Tibial nerve (tissue), 4 donors: ENCODE measurements at regions not wholly inside any gene's neighbourhood (a gene's known extent, or its start where the extent isn't known, plus 50 kb on each side); places are given as distances from the start of the nearest gene placed in this dataset.

Experiments used
- DNase-seq, 2 donors: peaks; one replicate each; pipeline ENCODE4 v3.0.0-alpha.2; 2019; ENCODE audit warnings: low spot score in 2 of 2
- H3K27ac ChIP-seq, 4 donors: fragments of 200-600 bp; sonication (generic) in 3 of 4; one replicate each; pipeline ENCODE4 v1.5.1; 2017 to 2019; ENCODE audit warnings: mild to moderate bottlenecking in 1 of 4
- H3K27me3 ChIP-seq, 2 donors: fragments of 200-600 bp; sonication (generic) in 1 of 2; one replicate each; pipeline versions ENCODE4 v1.5.1 to v1.6.0; 2017 to 2019
- H3K36me3 ChIP-seq, 3 donors: fragments of 200-600 bp; sonication (generic); one replicate each; pipeline ENCODE4 v1.5.1; 2018 to 2019
- H3K4me1 ChIP-seq, 4 donors: fragments of 200-600 bp; sonication (generic) in 3 of 4; one replicate each; pipeline ENCODE4 v1.5.1; 2017 to 2019
- H3K4me3 ChIP-seq, 4 donors: fragments of 200-600 bp; sonication (generic) in 3 of 4; one replicate each; pipeline ENCODE4 v1.5.1; 2017 to 2019; ENCODE audit warnings: mild to moderate bottlenecking in 1 of 4, moderate library complexity in 1 of 4
- H3K9me3 ChIP-seq, 4 donors: fragments of 200-600 bp; sonication (generic) in 3 of 4; one replicate each; pipeline ENCODE4 v1.5.1; 2017 to 2019
- EP300 ChIP-seq, 2 donors: sonication (generic); formaldehyde crosslinking; IDR thresholded peaks; one replicate each; pipeline ENCODE4 v1.6.1; 2017; ENCODE audit warnings: antibody characterized with exemption in 2 of 2, mild to moderate bottlenecking in 1 of 2
- POLR2A ChIP-seq, 2 donors: fragments of 450-650 bp; IDR thresholded peaks; one replicate each; pipeline ENCODE4 v1.6.1; 2017; ENCODE audit warnings: antibody characterized with exemption in 2 of 2, mild to moderate bottlenecking in 2 of 2, moderate library complexity in 2 of 2
- WGBS, 2 donors: methylation state at CpG; one replicate each; pipeline ENCODE4 v1.1.5; 2018; 5-methylcytosine and 5-hydroxymethylcytosine counted together
- TF ChIP-seq, protein P1 (sequence below), 5 experiments: fragments of 200-600 bp in 3 of 5; fragments of 450-650 bp in 2 of 5; sonication (generic) in 3 of 5; IDR thresholded peaks; one replicate each; pipeline ENCODE4 v1.5.1; 2016 to 2019; ENCODE audit warnings: antibody characterized with exemption in 5 of 5, mild to moderate bottlenecking in 3 of 5, moderate library complexity in 2 of 5

DNA sequence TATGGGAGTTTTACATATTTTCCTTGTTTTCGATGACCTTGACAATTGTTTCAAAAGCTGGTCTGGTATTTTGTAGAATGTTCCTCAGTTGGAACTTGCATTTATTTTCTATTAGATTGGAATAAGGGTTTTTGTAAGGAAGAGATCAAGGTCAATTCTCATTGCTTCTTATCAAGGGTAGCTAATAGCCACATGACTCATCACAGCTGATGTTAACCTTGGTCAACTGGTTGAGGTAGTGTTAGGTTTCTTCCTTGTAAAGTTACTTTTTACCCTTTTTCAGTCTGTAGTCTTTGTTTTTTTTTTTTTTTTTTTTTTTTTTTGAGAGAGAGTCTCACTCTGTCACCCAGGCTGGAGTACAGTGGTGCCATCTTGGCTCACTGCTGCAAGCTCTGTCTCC is 257.2 kb downstream of the SNCA start:
- Histone ChIP-seq H3K36me3 (no peaks in the 10 kb centered on the region), H3K27ac (no peak overlapping the region), H3K4me1 (no peaks in the 10 kb centered on the region), H3K4me3 (no peak overlapping the region), H3K27me3 (no peaks in the 10 kb centered on the region), H3K9me3 (no peaks in the 10 kb centered on the region)
- TF ChIP-seq, protein P1, sequence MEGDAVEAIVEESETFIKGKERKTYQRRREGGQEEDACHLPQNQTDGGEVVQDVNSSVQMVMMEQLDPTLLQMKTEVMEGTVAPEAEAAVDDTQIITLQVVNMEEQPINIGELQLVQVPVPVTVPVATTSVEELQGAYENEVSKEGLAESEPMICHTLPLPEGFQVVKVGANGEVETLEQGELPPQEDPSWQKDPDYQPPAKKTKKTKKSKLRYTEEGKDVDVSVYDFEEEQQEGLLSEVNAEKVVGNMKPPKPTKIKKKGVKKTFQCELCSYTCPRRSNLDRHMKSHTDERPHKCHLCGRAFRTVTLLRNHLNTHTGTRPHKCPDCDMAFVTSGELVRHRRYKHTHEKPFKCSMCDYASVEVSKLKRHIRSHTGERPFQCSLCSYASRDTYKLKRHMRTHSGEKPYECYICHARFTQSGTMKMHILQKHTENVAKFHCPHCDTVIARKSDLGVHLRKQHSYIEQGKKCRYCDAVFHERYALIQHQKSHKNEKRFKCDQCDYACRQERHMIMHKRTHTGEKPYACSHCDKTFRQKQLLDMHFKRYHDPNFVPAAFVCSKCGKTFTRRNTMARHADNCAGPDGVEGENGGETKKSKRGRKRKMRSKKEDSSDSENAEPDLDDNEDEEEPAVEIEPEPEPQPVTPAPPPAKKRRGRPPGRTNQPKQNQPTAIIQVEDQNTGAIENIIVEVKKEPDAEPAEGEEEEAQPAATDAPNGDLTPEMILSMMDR (IDR thresholded peaks at IDR 0.05) = no peak
- no peak for TF ChIP-seq EP300 (IDR thresholded peaks at IDR 0.05)
- no peak for TF ChIP-seq POLR2A (IDR thresholded peaks at IDR 0.05)
- WGBS, 2 donors = 0% methylated on average over 1 of the region's 1 CpG
- no peak for DNase-seq

DNA sequence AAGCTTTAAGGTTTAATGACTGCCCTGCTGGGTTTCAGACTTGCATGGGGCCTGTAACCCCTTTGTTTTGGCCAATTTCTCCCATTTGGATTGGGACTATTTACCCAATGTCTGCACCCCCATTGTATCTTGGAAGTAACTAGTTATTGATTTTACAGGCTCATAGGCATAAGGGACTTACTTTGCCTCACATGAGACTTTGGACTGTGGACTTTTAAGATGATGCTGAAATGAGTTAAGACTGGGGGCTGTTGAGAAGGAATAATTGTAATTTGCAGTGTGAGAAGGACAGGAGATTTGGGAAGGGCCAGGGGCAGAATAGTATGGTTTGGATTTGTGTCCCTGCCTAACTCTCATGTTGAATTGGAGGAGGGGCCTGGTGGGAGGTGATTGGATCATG is 260.7 kb downstream of the SNCA start:
- Histone ChIP-seq H3K27ac (no peak overlapping the region), H3K27me3 (no peaks in the 10 kb centered on the region), H3K4me1 (peaks cover 0 to 5% (median 0%) of the 10 kb centered on the region in 4 donors), H3K36me3 (no peaks in the 10 kb centered on the region), H3K9me3 (no peaks in the 10 kb centered on the region), H3K4me3 (no peak overlapping the region)
- DNase-seq = no peak
- TF ChIP-seq POLR2A (IDR thresholded peaks at IDR 0.05) = no peak
- TF ChIP-seq, protein P1 (IDR thresholded peaks at IDR 0.05) = no peak
- no peak for TF ChIP-seq EP300 (IDR thresholded peaks at IDR 0.05)

GRCh38 chr4:89575840-89576239 is 261.1 kb downstream of the SNCA start:
- no peak for DNase-seq
- no peaks in the 10 kb centered on the region for H3K27me3 ChIP-seq
- H3K4me3 ChIP-seq = no peak overlapping the region
- no peaks in the 10 kb centered on the region for H3K9me3 ChIP-seq
- H3K4me1 ChIP-seq = peaks cover 0 to 5% (median 0%) of the 10 kb centered on the region in 4 donors
- WGBS, 2 donors = 90 to 100% methylated on average over 1 of the region's 1 CpG
- no peak overlapping the region for H3K27ac ChIP-seq
- TF ChIP-seq EP300 (IDR thresholded peaks at IDR 0.05) (no peak), POLR2A (IDR thresholded peaks at IDR 0.05) (no peak)
- TF ChIP-seq, protein P1 (IDR thresholded peaks at IDR 0.05) = no peak
- H3K36me3 ChIP-seq = no peaks in the 10 kb centered on the region

DNA sequence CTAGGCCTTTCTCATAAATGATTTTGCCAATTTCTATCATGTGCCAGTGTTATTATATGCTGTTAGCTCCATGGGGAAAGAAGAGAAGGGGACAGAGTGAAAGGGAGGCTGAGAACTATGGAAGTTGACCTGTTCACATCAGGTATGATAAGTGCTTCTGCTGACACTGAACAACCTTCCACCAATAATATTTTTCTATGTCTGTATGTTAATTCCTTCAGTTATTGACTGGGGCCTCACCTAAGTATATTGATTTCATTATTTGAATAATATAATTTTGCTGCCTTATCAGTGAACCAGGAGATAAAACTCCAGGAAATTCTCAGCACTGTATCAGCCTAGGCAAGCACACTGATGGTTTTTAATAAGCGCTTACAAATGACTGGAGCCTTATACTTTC is 262.8 kb downstream of the SNCA start:
- TF ChIP-seq, protein P1 (IDR thresholded peaks at IDR 0.05) = no peak
- TF ChIP-seq POLR2A (IDR thresholded peaks at IDR 0.05) = no peak
- TF ChIP-seq EP300 (IDR thresholded peaks at IDR 0.05) = no peak
- H3K27me3 ChIP-seq = no peaks in the 10 kb centered on the region
- no peaks in the 10 kb centered on the region for H3K9me3 ChIP-seq
- DNase-seq = no peak
- H3K36me3 ChIP-seq = no peaks in the 10 kb centered on the region
- 93 to 97% methylated on average over 1 of the region's 1 CpG for WGBS, 2 donors
- H3K4me1 ChIP-seq = peaks cover 0 to 5% (median 0%) of the 10 kb centered on the region in 4 donors
- H3K4me3 ChIP-seq = no peak overlapping the region
- no peak overlapping the region for H3K27ac ChIP-seq

DNA sequence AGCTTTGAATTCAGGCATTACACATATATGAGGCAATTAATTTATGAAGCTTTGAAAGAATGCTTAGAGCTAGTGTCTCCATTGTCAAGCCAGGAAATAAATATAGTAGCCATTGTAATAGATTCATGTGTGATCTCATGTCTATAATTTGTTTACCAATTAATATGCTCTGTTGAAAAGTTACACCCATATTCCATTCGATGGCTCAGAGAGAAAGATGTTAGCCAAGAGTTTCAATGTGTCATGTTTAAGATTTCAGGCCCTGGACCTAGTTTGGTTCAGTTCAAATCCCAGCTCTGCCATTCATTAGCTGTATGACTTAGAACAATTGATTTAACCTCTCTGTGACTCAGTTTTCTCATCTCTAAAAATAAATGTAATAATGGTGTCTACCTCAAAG is 263.3 kb downstream of the SNCA start:
- H3K27ac ChIP-seq = no peak overlapping the region
- no peaks in the 10 kb centered on the region for H3K36me3 ChIP-seq
- WGBS, 2 donors = 45 to 65% methylated on average over 1 of the region's 1 CpG
- no peaks in the 10 kb centered on the region for H3K9me3 ChIP-seq
- no peak for DNase-seq
- peaks cover 0 to 5% (median 0%) of the 10 kb centered on the region in 4 donors for H3K4me1 ChIP-seq
- no peaks in the 10 kb centered on the region for H3K27me3 ChIP-seq
- no peak overlapping the region for H3K4me3 ChIP-seq
- TF ChIP-seq, protein P1 (IDR thresholded peaks at IDR 0.05) = no peak
- no peak for TF ChIP-seq POLR2A (IDR thresholded peaks at IDR 0.05)
- no peak for TF ChIP-seq EP300 (IDR thresholded peaks at IDR 0.05)
